Psoas muscle (tissue), 7 donors: ENCODE measurements at regions not wholly inside any gene's neighbourhood (a gene's known extent, or its start where the extent isn't known, plus 50 kb on each side); places are given as distances from the start of the nearest gene placed in this dataset.
"Not testable (repeated sequence)": the region's sequence is repeated elsewhere in the genome, so short reads cannot be mapped to it uniquely, and the experiment has no call there.

ENCODE experiments used
- ATAC-seq, 4 donors: fragments of 200-7000 bp; cut with Tn5 transposase; one replicate each; pipeline ENCODE4 v1.9.1; 2020; ENCODE audit warnings: moderate library complexity in 3 of 4, mild to moderate bottlenecking in 2 of 4
- DNase-seq, 2 donors: peaks; one replicate each; pipeline ENCODE4 v3.0.0-alpha.2; 2020
- H3K27ac ChIP-seq: fragments of 200-600 bp; one replicate; pipeline ENCODE4 v1.8.0; 2022
- H3K27me3 ChIP-seq, 3 donors: fragments of 200-600 bp in 1 of 3; one replicate each; pipeline versions ENCODE4 v1.6.1 to v1.8.0; 2013 to 2022; ENCODE audit warnings: low read length in 2 of 3, mild to moderate bottlenecking in 2 of 3, moderate library complexity in 1 of 3; ENCODE audit not compliant: insufficient read depth in 3 of 3
- H3K36me3 ChIP-seq, 2 donors: fragments of 200-600 bp in 1 of 2; one replicate each; pipeline versions ENCODE4 v1.6.1 to v1.8.0; 2013 to 2022; ENCODE audit warnings: low read depth in 1 of 2, mild to moderate bottlenecking in 1 of 2, moderate library complexity in 1 of 2; ENCODE audit not compliant: insufficient read depth in 1 of 2
- H3K4me1 ChIP-seq: fragments of 200-600 bp; one replicate; pipeline ENCODE4 v1.8.0; 2022
- H3K4me3 ChIP-seq: fragments of 200-600 bp; one replicate; pipeline ENCODE4 v1.8.0; 2022; ENCODE audit warnings: mild to moderate bottlenecking
- H3K9me3 ChIP-seq: fragments of 200-600 bp; one replicate; pipeline ENCODE4 v1.8.0; 2022
- CTCF ChIP-seq: fragments of 200-600 bp; IDR thresholded peaks from one replicate; pipeline ENCODE4 v1.8.0; 2022; ENCODE audit warnings: antibody characterized with exemption
- WGBS, 3 donors: extraction: QIAGEN DNeasy Blood & Tissue Kit; methylation state at CpG; one replicate each; pipeline versions ENCODE4 v1.1.6 to v1.1.7; 2013; 5-methylcytosine and 5-hydroxymethylcytosine counted together
- intact Hi-C, 2 donors: fragments of 100-400 bp; cut with DNase I; formaldehyde crosslinking; loops; one replicate each; pipeline versions ENCODE4 v1.11.0 to v1.14.2; 2022
- donor health status: healthy with polysubstance abuse.
- donor health status: DM: no; HTN: no; CAD: no; lungs with moderate emphysema.
- donor health status: Bipolar disorder and iron deficiency.
- donor health status: healthy.
- donor health status: DM: yes; HTN: yes; CAD: no.
- donor health status: DM: no; HTN: no; CAD: no.
- donor health status: DM: yes; HTN: yes; CAD: no.

GRCh38 chr2:175414191-175414881, 232.8 kb upstream of the ATP5MC3 start:
- ATAC-seq, result no peak
- intact Hi-C loops, result no loop called here
- no peaks in the 10 kb centered on the region for H3K4me1 ChIP-seq
- peaks cover 0 to 3% (median 0%) of the 10 kb centered on the region in 3 donors for H3K27me3 ChIP-seq
- TF ChIP-seq CTCF, result no peak
- no peak overlapping the region for H3K27ac ChIP-seq
- WGBS, 3 donors, result 70 to 75% (median 73%) methylated on average over 5 of the region's 5 CpGs
- no peak for DNase-seq
- no peaks in the 10 kb centered on the region for H3K9me3 ChIP-seq
- no peak overlapping the region for H3K4me3 ChIP-seq
- H3K36me3 ChIP-seq, result no peaks in the 10 kb centered on the region

- H3K4me1 ChIP-seq, intact Hi-C loops, ATAC-seq, H3K27me3 ChIP-seq, H3K4me3 ChIP-seq, H3K9me3 ChIP-seq, H3K36me3 ChIP-seq, H3K27ac ChIP-seq, DNase-seq: not testable (repeated sequence)
- no CpG with 5 or more reads among the region's 1 CpG for WGBS, 3 donors
These were observed 229.4 kb upstream of the ATP5MC3 start for GRCh38 chr2:175410941-175411340.

- no peaks in the 10 kb centered on the region for H3K9me3 ChIP-seq
- H3K4me1 ChIP-seq, result no peaks in the 10 kb centered on the region
- no peak overlapping the region for H3K4me3 ChIP-seq
- no peak for TF ChIP-seq CTCF
- intact Hi-C loops, result no loop called here
- no peaks in the 10 kb centered on the region for H3K27me3 ChIP-seq
- H3K36me3 ChIP-seq, result no peaks in the 10 kb centered on the region
- WGBS, 3 donors, result 56 to 73% (median 68%) methylated on average over 1 of the region's 1 CpG
- DNase-seq (no peak), ATAC-seq (no peak)
- H3K27ac ChIP-seq, result no peak overlapping the region
These were observed 223.3 kb upstream of the ATP5MC3 start for GRCh38 chr2:175404839-175405238.

GRCh38 chr2:175403599-175404221, 222.2 kb upstream of the ATP5MC3 start:
- Histone ChIP-seq H3K4me1 (no peaks in the 10 kb centered on the region), H3K9me3 (no peaks in the 10 kb centered on the region), H3K36me3 (no peaks in the 10 kb centered on the region), H3K27me3 (no peaks in the 10 kb centered on the region), H3K27ac (no peak overlapping the region), H3K4me3 (no peak overlapping the region)
- ATAC-seq (no peak), DNase-seq (no peak)
- TF ChIP-seq CTCF, result no peak
- intact Hi-C loops, result no loop called here
- WGBS, 3 donors, result 66 to 78% (median 74%) methylated on average over 1 of the region's 1 CpG

GRCh38 chr2:175402571-175402970, 221.1 kb upstream of the ATP5MC3 start:
- 55 to 56% (median 56%) methylated on average over 2 of the region's 2 CpGs for WGBS, 3 donors
- TF ChIP-seq CTCF, result no peak

More at GRCh38 chr2:175402571-175402970, 221.1 kb upstream of the ATP5MC3 start:
- ATAC-seq (no peak), DNase-seq (no peak)
- H3K9me3 ChIP-seq, result no peaks in the 10 kb centered on the region
- H3K27me3 ChIP-seq, result no peaks in the 10 kb centered on the region
- no peak overlapping the region for H3K27ac ChIP-seq
- H3K36me3 ChIP-seq, result no peaks in the 10 kb centered on the region
- H3K4me3 ChIP-seq, result no peak overlapping the region
- intact Hi-C loops, result no loop called here
- no peaks in the 10 kb centered on the region for H3K4me1 ChIP-seq
